SU-DHL-6 (cell line): ENCODE measurements at regions not wholly inside any gene's neighbourhood (a gene's known extent, or its start where the extent isn't known, plus 50 kb on each side); places are given as distances from the start of the nearest gene placed in this dataset.

ENCODE experiments used
- CTCF ChIP-seq: fragments of 200-600 bp; sonication (generic); IDR thresholded peaks from one replicate; pipeline ENCODE4 v1.5.1; 2017; ENCODE audit warnings: antibody characterized with exemption, mild to moderate bottlenecking, low read length, moderate library complexity; ENCODE audit not compliant: insufficient read depth, poor library complexity, severe bottlenecking
- EZH2phosphoT487 ChIP-seq: fragments of 200-600 bp; sonication (generic), shearing (Covaris generic); conservative IDR thresholded peaks from 2 replicates; pipeline ENCODE4 v1.6.1; 2018; ENCODE audit warnings: mild to moderate bottlenecking, antibody characterized with exemption, low read length, moderate library complexity, mixed read lengths

- TF ChIP-seq CTCF (no peak), EZH2phosphoT487 (no peak)
Measured at GRCh38 chr11:116148056-116148455, 624.7 kb downstream of the BUD13 start.
